Rectal smooth muscle tissue (tissue), 1 donor: ENCODE measurements at regions not wholly inside any gene's neighbourhood (a gene's known extent, or its start where the extent isn't known, plus 50 kb on each side); places are given as distances from the start of the nearest gene placed in this dataset.

Source experiments
- H3K27ac ChIP-seq: one replicate; pipeline ENCODE4 v1.7.0; 2013; ENCODE audit warnings: low read depth, low read length, inconsistent platforms
- H3K27me3 ChIP-seq: one replicate; pipeline ENCODE4 v1.7.0; 2013; ENCODE audit warnings: low read length; ENCODE audit not compliant: control insufficient read depth, insufficient read depth
- H3K36me3 ChIP-seq: one replicate; pipeline ENCODE4 v1.7.0; 2013; ENCODE audit warnings: low read length; ENCODE audit not compliant: control insufficient read depth, insufficient read depth
- H3K4me1 ChIP-seq: one replicate; pipeline ENCODE4 v1.7.0; 2013; ENCODE audit warnings: low read length; ENCODE audit not compliant: control insufficient read depth, insufficient read depth
- H3K4me3 ChIP-seq: one replicate; pipeline ENCODE4 v1.7.0; 2013; ENCODE audit warnings: low read length
- H3K9ac ChIP-seq: one replicate; pipeline ENCODE4 v1.7.0; 2013; ENCODE audit warnings: low read length

DNA sequence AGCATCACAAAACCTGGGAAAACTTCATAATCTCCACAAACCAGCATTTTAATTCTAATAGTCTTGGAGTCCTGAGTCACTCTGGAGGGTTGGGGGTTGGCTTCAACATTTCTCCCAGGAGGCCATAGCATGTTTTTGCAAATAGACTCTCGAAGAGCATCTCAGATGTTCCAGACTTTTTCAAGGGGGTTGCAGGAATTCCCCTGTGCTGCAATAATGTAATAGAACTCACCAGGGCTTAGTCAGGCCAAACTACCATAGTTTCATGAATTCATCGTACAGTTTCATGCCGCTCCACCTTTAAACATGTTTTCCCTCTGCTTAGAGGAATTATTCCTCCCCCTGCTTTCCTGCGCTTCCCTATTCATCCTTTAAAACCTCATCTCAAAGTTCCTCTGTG, 499.5 kb upstream of the KLF4 start:
- Histone ChIP-seq H3K9ac (no peak overlapping the region), H3K4me3 (no peak overlapping the region), H3K27ac (no peak overlapping the region)

DNA sequence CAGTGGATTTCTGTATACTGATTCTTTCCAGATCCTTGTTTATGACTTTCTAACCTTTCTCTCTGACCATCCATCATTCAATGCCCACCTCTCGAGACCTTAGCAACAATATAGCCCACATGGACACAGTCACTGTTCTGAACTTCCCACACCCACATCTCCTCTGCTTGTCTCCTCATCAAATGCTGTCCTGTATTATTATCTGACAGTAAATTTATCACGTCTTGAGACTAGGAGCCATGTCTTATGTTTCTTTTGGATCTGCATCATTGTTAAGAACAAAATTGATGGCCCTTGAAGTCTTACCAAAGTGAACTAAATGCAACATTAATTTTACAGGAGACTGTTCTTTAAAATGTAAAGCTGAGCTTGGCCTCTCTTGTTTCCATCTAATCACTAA, 495.4 kb upstream of the KLF4 start:
- H3K36me3 ChIP-seq, result no peaks in the 10 kb centered on the region
- H3K4me3 ChIP-seq, result no peak overlapping the region
- H3K4me1 ChIP-seq, result no peaks in the 10 kb centered on the region
- no peak overlapping the region for H3K27ac ChIP-seq
- H3K27me3 ChIP-seq, result no peaks in the 10 kb centered on the region
- H3K9ac ChIP-seq, result no peak overlapping the region

More for the DNA sequence above, 499.5 kb upstream of the KLF4 start:
- no peaks in the 10 kb centered on the region for H3K4me1 ChIP-seq
- no peaks in the 10 kb centered on the region for H3K27me3 ChIP-seq
- no peaks in the 10 kb centered on the region for H3K36me3 ChIP-seq

DNA sequence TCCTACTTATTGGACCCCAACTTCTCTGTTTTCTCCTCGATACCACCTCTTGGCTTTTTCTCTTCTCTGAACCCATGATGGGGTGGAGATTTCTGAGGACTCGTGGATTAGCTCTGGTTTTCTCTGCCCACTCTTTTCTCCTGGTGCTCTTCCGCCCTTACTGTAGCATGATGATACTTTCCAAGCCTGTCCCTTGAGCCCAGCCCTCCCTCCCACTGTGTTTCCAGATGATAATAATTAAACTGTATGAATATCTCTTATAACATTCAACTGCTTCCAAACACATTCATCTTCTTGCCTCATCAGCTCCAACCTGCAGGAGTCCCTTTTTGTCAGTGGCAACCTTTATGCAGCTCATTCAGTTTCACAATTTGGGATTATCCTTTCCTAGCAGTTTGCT, 494.2 kb upstream of the KLF4 start:
- no peaks in the 10 kb centered on the region for H3K27me3 ChIP-seq
- no peaks in the 10 kb centered on the region for H3K36me3 ChIP-seq
- H3K4me1 ChIP-seq, result no peaks in the 10 kb centered on the region
- no peak overlapping the region for H3K9ac ChIP-seq
- no peak overlapping the region for H3K27ac ChIP-seq
- no peak overlapping the region for H3K4me3 ChIP-seq

DNA sequence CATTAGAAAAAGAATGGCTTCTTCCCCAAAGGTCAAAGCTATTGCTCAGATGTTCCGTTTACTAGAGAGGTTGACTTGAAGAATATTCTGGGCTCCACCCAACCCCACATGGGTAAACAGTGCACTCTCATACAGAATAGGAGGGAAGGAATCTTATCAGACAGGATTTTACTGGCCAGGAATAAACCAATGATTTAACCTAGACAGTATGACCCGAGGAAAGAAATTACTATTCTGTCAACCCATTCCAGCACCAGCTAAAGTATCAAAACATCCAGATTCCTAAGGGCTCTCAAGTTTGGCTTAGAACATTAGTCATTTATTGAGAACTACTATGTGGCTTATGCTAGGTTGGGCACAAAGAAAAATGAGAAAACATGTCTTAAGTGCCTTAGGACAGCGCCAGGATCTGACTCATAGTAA, 493.6 kb upstream of the KLF4 start:
- H3K4me3 ChIP-seq, result no peak overlapping the region
- no peak overlapping the region for H3K27ac ChIP-seq
- H3K9ac ChIP-seq, result no peak overlapping the region
- no peaks in the 10 kb centered on the region for H3K36me3 ChIP-seq
- no peaks in the 10 kb centered on the region for H3K27me3 ChIP-seq
- H3K4me1 ChIP-seq, result no peaks in the 10 kb centered on the region

DNA sequence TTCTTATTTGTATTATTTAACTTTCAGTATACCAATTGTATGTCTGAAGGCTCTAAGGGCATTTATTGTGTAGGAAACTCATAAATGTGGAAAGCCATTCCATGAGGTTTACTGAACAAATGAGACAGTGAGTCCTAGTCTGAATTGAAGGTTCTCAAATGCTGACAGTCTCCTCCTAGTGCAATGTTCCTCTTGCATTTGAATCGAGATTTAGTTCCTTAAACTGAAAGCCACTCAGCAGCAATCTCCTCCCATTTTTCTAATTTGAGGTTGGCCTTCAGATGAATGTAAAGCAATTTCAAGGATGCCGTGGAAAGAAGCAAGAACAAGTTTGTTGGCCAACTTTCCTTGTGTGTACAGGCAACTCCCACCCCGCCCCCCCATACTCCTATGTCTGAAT, 493.2 kb upstream of the KLF4 start:
- Histone ChIP-seq H3K9ac (no peak overlapping the region), H3K27ac (no peak overlapping the region), H3K4me3 (no peak overlapping the region), H3K27me3 (no peaks in the 10 kb centered on the region), H3K4me1 (no peaks in the 10 kb centered on the region), H3K36me3 (no peaks in the 10 kb centered on the region)

DNA sequence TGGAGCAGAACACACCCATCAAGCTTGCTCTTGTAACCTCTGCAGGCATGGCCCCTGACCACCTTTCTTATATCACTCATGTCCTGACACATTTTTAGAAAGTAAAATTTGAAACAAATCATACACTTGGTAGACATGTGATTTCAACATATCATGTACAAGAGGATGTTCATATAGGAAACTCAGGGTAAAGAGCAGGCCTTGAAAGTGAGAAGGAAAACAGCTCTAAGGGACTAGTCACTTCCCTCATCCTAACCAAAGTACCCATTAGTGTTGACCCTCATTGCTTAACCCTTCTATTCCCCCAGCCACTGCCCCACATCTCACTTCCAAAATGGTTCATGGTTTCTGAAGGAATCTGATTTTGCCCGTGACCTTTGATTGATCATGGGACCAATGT, 492.4 kb upstream of the KLF4 start:
- Histone ChIP-seq H3K4me3 (no peak overlapping the region), H3K4me1 (no peaks in the 10 kb centered on the region), H3K27ac (no peak overlapping the region), H3K36me3 (no peaks in the 10 kb centered on the region), H3K9ac (no peak overlapping the region), H3K27me3 (no peaks in the 10 kb centered on the region)

DNA sequence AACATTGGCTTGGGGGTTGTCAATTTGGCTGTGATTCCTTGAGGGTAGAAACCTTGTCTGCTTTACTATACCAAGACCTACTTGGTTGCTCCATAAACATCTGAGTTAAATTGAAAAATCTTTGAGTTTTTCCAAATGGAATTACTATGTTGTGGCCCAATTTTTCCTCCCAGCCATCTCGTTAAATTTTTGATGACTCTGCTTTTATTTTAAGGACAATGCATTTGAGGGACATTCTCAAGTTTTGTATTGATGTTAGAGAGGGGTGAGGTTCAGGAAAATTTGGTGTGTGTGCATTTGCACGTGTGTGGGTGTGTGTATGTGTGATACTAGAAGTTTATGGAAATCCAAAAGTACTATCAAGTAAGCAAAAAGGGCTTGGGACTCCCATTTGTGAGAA, 491.4 kb upstream of the KLF4 start:
- Histone ChIP-seq H3K27ac (no peak overlapping the region), H3K27me3 (no peaks in the 10 kb centered on the region), H3K4me3 (no peak overlapping the region), H3K36me3 (no peaks in the 10 kb centered on the region), H3K9ac (no peak overlapping the region), H3K4me1 (no peaks in the 10 kb centered on the region)

DNA sequence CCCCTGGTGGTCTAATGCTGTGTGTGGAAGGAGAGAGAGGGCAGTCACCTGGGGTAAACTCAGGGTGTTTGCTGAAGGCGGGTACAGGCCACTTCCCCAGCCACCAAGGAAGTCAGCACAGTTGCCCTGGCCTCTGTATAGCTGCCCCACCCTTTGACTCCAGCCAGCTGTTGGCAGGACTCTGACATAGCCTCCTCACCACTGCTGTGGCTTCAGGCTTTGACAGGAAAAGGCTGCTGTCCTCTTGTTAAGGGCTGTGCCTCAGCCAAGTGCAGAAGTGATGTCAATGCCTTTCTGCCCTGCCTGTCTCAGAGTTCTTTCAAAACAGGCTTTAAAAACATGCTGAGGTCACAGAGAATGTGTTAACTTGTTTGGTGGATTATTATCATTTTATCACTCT, 487.2 kb upstream of the KLF4 start:
- no peaks in the 10 kb centered on the region for H3K4me1 ChIP-seq
- no peak overlapping the region for H3K9ac ChIP-seq

DNA sequence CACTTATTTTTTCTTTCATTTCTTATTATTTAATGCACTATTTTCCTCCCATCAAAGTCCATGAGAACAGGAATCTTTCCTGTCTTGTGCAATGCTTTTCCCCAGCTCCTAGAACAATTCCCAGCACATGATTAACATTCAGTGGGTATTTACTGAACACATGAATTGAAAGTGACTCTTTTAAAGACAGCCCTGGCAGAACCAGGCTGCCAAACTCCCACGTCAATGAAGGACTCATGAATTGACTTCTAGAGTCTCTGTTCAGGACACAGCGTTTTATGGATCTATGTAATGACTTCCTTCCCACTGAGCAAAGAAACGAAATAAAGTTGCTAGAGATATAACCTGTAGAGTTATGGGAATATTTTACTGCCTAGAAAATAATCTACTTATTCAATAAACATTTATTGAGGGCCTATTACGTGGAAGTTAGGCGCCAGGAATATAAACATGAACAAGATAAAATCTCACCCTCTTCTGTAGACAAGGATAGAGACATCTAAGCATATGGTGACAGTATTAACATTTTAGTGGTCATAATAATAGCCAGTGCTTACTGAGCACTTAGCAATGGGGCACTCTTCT, 485.9 kb upstream of the KLF4 start:
- Histone ChIP-seq H3K4me3 (no peak overlapping the region), H3K36me3 (no peaks in the 10 kb centered on the region), H3K27me3 (no peaks in the 10 kb centered on the region), H3K27ac (no peak overlapping the region), H3K4me1 (no peaks in the 10 kb centered on the region), H3K9ac (no peak overlapping the region)

More for the DNA sequence above, 487.2 kb upstream of the KLF4 start:
- H3K4me3 ChIP-seq, result no peak overlapping the region
- H3K36me3 ChIP-seq, result no peaks in the 10 kb centered on the region
- H3K27me3 ChIP-seq, result no peaks in the 10 kb centered on the region
- H3K27ac ChIP-seq, result no peak overlapping the region

DNA sequence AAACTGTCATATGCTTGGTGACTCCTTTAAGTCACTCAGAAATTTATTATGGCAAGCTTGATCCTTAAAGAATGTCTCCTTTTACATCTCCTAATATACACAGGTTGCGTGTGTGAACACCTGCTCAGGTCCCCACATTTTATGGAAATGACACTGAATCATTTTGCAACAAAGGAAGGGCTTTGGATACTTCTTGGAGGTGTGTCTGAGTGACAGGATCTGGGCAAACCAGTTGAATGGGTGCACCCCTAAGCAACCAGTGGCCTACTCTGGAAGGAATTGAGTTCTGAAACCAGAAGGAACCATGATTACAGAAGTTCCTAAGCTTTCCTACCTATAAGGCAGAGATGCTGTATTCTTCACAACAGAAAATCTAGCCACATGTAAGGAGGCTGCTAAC, 483.9 kb upstream of the KLF4 start:
- Histone ChIP-seq H3K4me3 (no peak overlapping the region), H3K27ac (no peak overlapping the region), H3K36me3 (no peaks in the 10 kb centered on the region), H3K27me3 (no peaks in the 10 kb centered on the region), H3K9ac (no peak overlapping the region), H3K4me1 (no peaks in the 10 kb centered on the region)

DNA sequence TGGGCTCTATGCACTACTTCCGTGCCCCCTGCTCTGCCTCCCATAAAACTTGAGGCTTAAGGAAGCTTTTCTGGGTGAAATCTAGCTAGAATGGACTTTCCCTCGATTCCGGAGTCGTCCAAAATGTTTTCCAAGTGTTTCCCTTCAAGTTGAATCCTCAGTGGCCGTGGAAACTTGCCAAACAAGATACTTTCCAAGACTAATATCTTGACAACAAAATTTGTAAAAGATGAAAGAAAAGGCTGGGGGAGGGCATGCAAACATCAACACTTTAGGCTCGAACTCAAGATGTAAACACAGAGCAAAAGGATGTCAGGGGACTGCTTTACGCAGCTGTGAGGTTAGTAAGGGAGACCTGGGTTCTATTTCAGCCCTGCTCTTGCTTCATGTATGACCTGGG, 482.8 kb upstream of the KLF4 start:
- Histone ChIP-seq H3K27ac (no peak overlapping the region), H3K36me3 (no peaks in the 10 kb centered on the region), H3K9ac (no peak overlapping the region), H3K4me1 (no peaks in the 10 kb centered on the region), H3K4me3 (no peak overlapping the region), H3K27me3 (no peaks in the 10 kb centered on the region)

DNA sequence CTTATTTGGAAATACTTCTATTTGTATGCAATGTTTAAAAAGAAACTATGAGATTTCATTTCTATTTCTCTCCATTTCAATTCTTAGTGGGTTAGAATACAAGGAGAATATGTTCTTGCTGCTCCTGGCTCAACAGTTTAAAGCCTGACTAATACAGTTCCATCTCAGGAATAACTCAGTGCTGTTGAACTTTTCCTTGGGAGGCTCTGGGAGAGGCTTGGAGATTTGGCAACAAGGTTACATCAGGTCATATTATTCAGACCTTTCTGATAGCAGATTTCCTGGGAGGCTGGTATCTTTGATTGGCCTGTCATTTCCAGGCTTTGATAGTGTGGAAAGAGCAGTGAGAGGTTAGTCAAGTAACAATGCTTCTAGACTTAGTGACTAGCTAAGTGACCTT, 481.7 kb upstream of the KLF4 start:
- Histone ChIP-seq H3K9ac (no peak overlapping the region), H3K36me3 (no peaks in the 10 kb centered on the region), H3K27me3 (no peaks in the 10 kb centered on the region), H3K4me3 (no peak overlapping the region), H3K4me1 (no peaks in the 10 kb centered on the region), H3K27ac (no peak overlapping the region)

DNA sequence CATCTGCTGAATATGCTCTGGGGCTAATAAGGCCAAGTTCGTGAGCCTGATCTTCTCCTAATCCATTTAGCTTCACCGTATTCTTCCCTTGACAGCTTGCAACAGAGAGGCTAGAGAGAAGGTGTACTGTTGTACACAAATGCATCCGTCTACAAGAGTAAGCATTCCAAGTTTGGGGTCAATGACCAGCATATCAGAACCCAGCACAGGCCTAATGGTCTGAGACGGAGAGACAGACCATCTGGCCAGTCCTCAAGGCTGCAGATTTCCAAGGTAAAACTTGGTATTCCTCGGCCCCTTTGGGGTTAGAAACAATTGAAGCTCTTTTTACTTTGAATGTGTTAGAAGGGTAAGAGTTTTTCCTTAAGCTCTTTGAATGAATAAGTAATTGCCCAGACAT, 481.2 kb upstream of the KLF4 start:
- Histone ChIP-seq H3K9ac (no peak overlapping the region), H3K27me3 (no peaks in the 10 kb centered on the region), H3K4me1 (no peaks in the 10 kb centered on the region), H3K36me3 (no peaks in the 10 kb centered on the region), H3K27ac (no peak overlapping the region), H3K4me3 (no peak overlapping the region)
